Fibroblast of lung (primary cell): ENCODE measurements at regions not wholly inside any gene's neighbourhood (a gene's known extent, or its start where the extent isn't known, plus 50 kb on each side); places are given as distances from the start of the nearest gene placed in this dataset.
A peak's percentile ranks its signal among the peaks of the same experiment; 100 is the strongest.

Experiments used
- DNase-seq, 2 donors: peaks; one replicate each; pipeline versions ENCODE4 v3.0.0 to v3.0.0-alpha.2; 2010; ENCODE audit warnings: low read depth in 2 of 2
- H2AFZ ChIP-seq: 2 replicates; pipeline ENCODE4 v1.5.1; 2012; ENCODE audit warnings: low read length, control low read depth, inconsistent platforms
- H3K27ac ChIP-seq: 2 replicates; pipeline ENCODE4 v1.5.1; 2011; ENCODE audit warnings: low read length, control low read depth; ENCODE audit not compliant: insufficient read depth
- H3K27me3 ChIP-seq: 2 replicates; pipeline ENCODE4 v1.5.1; 2011; ENCODE audit warnings: mild to moderate bottlenecking, low read length; ENCODE audit not compliant: control insufficient read depth, insufficient read depth
- H3K36me3 ChIP-seq: 2 replicates; pipeline ENCODE4 v1.5.1; 2011; ENCODE audit warnings: low read length; ENCODE audit not compliant: control insufficient read depth, insufficient read depth
- H3K4me1 ChIP-seq: 2 replicates; pipeline ENCODE4 v1.5.1; 2011; ENCODE audit warnings: low read length; ENCODE audit not compliant: control insufficient read depth, insufficient read depth; ENCODE audit errors: extremely low read depth
- H3K4me2 ChIP-seq: 2 replicates; pipeline ENCODE4 v1.5.1; 2011; ENCODE audit warnings: low read length, control low read depth; ENCODE audit not compliant: insufficient read depth; ENCODE audit errors: extremely low read depth
- H3K4me3 ChIP-seq, 4 experiments: fragments of 200-600 bp in 1 of 4; sonication (generic) in 1 of 4; replicated peaks in 1 of 4; 2 replicates each; pipeline ENCODE4 v1.5.1; 2011 to 2016; ENCODE audit warnings: low read length in 4 of 4, low read depth in 3 of 4, mild to moderate bottlenecking in 3 of 4, control low read depth in 2 of 4, inconsistent platforms in 1 of 4, mixed read lengths in 1 of 4; ENCODE audit not compliant: insufficient read depth in 1 of 4; ENCODE audit errors: control extremely low read depth in 1 of 4
- H3K79me2 ChIP-seq: 2 replicates; pipeline ENCODE4 v1.5.1; 2012; ENCODE audit warnings: mild to moderate bottlenecking, low read length, inconsistent platforms; ENCODE audit not compliant: control insufficient read depth, insufficient read depth
- H3K9ac ChIP-seq: 2 replicates; pipeline ENCODE4 v1.5.1; 2011; ENCODE audit warnings: mild to moderate bottlenecking, low read length, control low read depth; ENCODE audit not compliant: insufficient read depth
- H3K9me3 ChIP-seq: 2 replicates; pipeline ENCODE4 v1.5.1; 2012; ENCODE audit warnings: low read depth, low read length; ENCODE audit not compliant: control insufficient read depth, insufficient read depth
- H4K20me1 ChIP-seq: 2 replicates; pipeline ENCODE4 v1.5.1; 2011; ENCODE audit warnings: low read length; ENCODE audit not compliant: control insufficient read depth, insufficient read depth; ENCODE audit errors: extremely low read depth
- EZH2 ChIP-seq: IDR thresholded peaks from 2 replicates; pipeline ENCODE4 v1.5.1; 2012; ENCODE audit warnings: low read length, control low read depth, mild to moderate bottlenecking; ENCODE audit errors: missing control alignments
- TF ChIP-seq, protein P1 (sequence below), 2 donors: IDR thresholded peaks in 1 of 2; conservative IDR thresholded peaks in 1 of 2; 1 replicate in 1 of 2; 2 replicates in 1 of 2; pipeline ENCODE4 v1.5.1; 2011 to 2012; ENCODE audit warnings: low read length in 2 of 2, control low read depth in 1 of 2, inconsistent platforms in 1 of 2, low read depth in 1 of 2, mild to moderate bottlenecking in 1 of 2

DNA sequence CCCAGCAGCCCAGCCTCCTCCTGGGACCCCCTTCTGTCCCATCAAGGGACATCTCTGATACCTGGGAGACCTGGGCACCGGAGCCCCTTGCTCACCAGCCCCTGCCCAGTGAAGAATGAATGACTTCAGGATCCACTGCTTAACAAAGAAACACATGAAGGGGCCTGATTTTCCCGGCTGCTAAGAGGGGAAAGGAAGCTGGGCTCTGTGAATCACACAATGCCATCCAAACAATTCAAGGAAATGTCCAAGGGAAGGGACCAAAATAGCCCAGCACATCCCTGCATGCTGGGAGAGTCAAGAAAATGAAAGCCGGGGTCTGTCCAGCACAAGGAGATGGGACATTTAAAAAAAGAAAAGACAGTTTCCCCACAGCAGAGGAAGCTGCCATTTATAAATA lies 128.7 kb upstream of the JCAD start:
- DNase-seq, result peak in 1 of 2 donors; percentile 41
- H3K27me3 ChIP-seq, result no peaks in the 10 kb centered on the region
- H4K20me1 ChIP-seq, result no peaks in the 10 kb centered on the region
- no peak overlapping the region for H3K4me3 ChIP-seq
- no peak overlapping the region for H2AFZ ChIP-seq
- H3K79me2 ChIP-seq, result no peaks in the 10 kb centered on the region
- H3K27ac ChIP-seq, result no peak overlapping the region
- peaks cover 15% of the 10 kb centered on the region for H3K4me1 ChIP-seq
- H3K4me2 ChIP-seq, result no peak overlapping the region
- H3K9me3 ChIP-seq, result no peaks in the 10 kb centered on the region
- no peaks in the 10 kb centered on the region for H3K36me3 ChIP-seq
- no peak for TF ChIP-seq EZH2
- TF ChIP-seq, protein P1, sequence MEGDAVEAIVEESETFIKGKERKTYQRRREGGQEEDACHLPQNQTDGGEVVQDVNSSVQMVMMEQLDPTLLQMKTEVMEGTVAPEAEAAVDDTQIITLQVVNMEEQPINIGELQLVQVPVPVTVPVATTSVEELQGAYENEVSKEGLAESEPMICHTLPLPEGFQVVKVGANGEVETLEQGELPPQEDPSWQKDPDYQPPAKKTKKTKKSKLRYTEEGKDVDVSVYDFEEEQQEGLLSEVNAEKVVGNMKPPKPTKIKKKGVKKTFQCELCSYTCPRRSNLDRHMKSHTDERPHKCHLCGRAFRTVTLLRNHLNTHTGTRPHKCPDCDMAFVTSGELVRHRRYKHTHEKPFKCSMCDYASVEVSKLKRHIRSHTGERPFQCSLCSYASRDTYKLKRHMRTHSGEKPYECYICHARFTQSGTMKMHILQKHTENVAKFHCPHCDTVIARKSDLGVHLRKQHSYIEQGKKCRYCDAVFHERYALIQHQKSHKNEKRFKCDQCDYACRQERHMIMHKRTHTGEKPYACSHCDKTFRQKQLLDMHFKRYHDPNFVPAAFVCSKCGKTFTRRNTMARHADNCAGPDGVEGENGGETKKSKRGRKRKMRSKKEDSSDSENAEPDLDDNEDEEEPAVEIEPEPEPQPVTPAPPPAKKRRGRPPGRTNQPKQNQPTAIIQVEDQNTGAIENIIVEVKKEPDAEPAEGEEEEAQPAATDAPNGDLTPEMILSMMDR (conservative IDR thresholded peaks at IDR 0.05 in 1 of 2, IDR thresholded peaks at IDR 0.05 in 1 of 2; ENCODE audit: low read depth in 1 of 2, low read length in 2 of 2), result no peak
- H3K9ac ChIP-seq, result no peak overlapping the region

DNA sequence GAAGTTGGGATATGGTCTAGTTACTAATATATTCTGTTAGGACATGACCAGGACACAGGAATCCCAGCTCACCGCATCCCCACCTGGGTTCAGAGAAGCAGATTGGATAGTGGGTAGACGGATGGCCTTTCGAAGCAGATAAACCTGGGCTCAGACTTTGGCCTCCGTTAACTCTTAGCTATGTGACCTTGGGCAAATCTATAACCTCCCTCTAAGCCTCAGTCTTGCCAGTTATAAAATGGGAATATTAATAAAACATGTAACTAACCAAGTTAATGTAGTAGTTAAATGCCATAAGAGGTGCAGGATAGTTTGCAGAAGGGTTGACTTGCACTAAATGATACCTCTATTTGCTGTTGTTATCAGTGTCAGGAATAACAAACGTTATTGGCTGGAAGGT lies 127.6 kb upstream of the JCAD start:
- H2AFZ ChIP-seq, result no peak overlapping the region

DNA sequence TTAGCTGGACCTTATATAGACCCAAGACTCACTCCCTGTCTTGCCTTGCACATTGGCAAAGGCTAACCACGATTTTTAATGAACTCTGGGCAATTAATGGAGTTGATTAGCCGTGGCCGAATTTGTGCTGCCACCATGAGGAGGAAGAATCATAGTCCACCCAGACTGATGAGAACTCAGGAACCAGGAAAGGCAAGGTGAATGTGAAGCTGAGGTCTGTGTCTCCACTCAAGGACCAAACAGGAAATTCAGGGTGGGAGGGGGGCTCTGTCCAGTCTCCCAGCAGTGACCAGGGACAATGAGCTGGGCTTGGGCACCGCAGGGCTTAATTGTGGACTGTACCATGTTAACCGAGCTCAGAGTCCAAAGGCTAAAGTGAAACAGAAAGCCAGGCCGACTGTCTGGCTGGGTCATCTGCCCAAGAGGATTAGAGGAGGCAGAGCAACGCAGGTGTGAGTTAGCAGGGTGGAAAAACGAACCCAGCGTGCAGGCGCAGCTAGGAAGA lies 127.0 kb upstream of the JCAD start:
- Histone ChIP-seq H3K27ac (no peak overlapping the region), H2AFZ (no peak overlapping the region), H3K4me1 (peaks cover 20% of the 10 kb centered on the region), H3K4me2 (peak overlapping the region; percentile 13), H3K27me3 (no peaks in the 10 kb centered on the region), H3K79me2 (no peaks in the 10 kb centered on the region), H4K20me1 (no peaks in the 10 kb centered on the region), H3K4me3 (no peak overlapping the region), H3K9me3 (no peaks in the 10 kb centered on the region), H3K9ac (no peak overlapping the region), H3K36me3 (no peaks in the 10 kb centered on the region)
- DNase-seq, result peak in 1 of 2 donors; percentile 19
- TF ChIP-seq EZH2, result no peak
- TF ChIP-seq, protein P1 (conservative IDR thresholded peaks at IDR 0.05 in 1 of 2, IDR thresholded peaks at IDR 0.05 in 1 of 2; ENCODE audit: low read depth in 1 of 2, low read length in 2 of 2), result peak; percentile 22 to 38

More for the DNA sequence above, 127.6 kb upstream of the JCAD start:
- Histone ChIP-seq H3K79me2 (no peaks in the 10 kb centered on the region), H3K27me3 (no peaks in the 10 kb centered on the region), H3K9ac (no peak overlapping the region), H3K4me2 (no peak overlapping the region), H3K27ac (no peak overlapping the region), H3K4me1 (peaks cover 20% of the 10 kb centered on the region), H4K20me1 (no peaks in the 10 kb centered on the region), H3K36me3 (no peaks in the 10 kb centered on the region), H3K9me3 (no peaks in the 10 kb centered on the region), H3K4me3 (no peak overlapping the region)
- no peak for DNase-seq
- TF ChIP-seq EZH2, result no peak
- TF ChIP-seq, protein P1 (conservative IDR thresholded peaks at IDR 0.05 in 1 of 2, IDR thresholded peaks at IDR 0.05 in 1 of 2; ENCODE audit: low read depth in 1 of 2, low read length in 2 of 2), result no peak
